ENCODE measurements at regions not wholly inside any gene's neighbourhood (a gene's known extent, or its start where the extent isn't known, plus 50 kb on each side); places are given as distances from the start of the nearest gene placed in this dataset.

DNA sequence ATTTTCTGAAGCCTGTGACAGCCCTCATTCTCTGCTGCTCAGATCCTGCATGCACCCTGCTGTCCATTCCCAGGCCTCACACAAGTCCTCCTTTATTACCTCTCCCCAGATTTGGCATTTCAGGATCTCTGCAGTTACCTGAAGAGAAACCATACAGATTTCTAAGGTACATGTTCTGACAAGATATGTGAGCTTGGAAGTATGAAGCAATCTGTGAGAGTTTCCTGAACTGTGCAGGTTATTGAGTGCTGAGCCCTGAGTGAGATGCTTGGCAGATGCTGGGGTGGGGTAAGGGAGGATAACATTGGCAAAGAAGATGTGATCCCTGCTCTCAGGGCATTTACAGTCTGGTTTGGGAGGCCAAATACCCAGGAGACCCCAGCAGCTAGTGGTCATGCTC is 91.9 kb upstream of the EPCAM start:
- CTCF ChIA-PET, result no interaction called here

DNA sequence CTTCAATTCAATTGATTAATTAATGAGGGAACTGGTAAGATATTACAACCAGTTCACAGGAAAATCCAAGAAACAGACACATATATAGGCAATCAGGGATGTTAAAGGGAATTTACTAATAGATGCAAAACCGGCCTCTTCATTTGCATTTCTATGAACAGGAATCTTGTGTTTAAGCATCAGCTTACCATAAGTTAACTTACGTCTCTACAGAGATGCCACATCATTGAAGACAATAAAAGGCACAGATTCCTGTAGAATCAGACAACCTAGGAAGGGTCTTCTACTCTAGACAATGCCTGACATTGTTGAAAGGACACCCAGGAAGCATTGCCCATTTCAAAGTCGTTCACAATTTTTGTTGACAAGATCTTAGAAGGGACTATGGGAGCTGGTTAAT is 93.0 kb upstream of the EPCAM start:
- no peaks in the 10 kb centered on the region for H3K4me1 Mint-ChIP-seq
- CTCF ChIA-PET, result interaction anchor here (0.6 kb wide), 1 partner anchor 47 kb away, joined by 3 read pairs; no protein-coding TSS in a partner anchor
- H3K27me3 Mint-ChIP-seq, result peaks cover 29% of the 10 kb centered on the region
- no peaks in the 10 kb centered on the region for H3K9me3 Mint-ChIP-seq
- no peak overlapping the region for H3K4me3 Mint-ChIP-seq
- no peaks in the 10 kb centered on the region for H3K36me3 Mint-ChIP-seq
- no peak for DNase-seq
- no peak overlapping the region for H3K27ac Mint-ChIP-seq

More for the DNA sequence above, 91.9 kb upstream of the EPCAM start:
- Mint-ChIP-seq H3K36me3 (no peaks in the 10 kb centered on the region), H3K4me1 (no peaks in the 10 kb centered on the region), H3K9me3 (no peaks in the 10 kb centered on the region), H3K4me3 (no peak overlapping the region), H3K27me3 (peaks cover 24% of the 10 kb centered on the region), H3K27ac (no peak overlapping the region)
- DNase-seq, result no peak

DNA sequence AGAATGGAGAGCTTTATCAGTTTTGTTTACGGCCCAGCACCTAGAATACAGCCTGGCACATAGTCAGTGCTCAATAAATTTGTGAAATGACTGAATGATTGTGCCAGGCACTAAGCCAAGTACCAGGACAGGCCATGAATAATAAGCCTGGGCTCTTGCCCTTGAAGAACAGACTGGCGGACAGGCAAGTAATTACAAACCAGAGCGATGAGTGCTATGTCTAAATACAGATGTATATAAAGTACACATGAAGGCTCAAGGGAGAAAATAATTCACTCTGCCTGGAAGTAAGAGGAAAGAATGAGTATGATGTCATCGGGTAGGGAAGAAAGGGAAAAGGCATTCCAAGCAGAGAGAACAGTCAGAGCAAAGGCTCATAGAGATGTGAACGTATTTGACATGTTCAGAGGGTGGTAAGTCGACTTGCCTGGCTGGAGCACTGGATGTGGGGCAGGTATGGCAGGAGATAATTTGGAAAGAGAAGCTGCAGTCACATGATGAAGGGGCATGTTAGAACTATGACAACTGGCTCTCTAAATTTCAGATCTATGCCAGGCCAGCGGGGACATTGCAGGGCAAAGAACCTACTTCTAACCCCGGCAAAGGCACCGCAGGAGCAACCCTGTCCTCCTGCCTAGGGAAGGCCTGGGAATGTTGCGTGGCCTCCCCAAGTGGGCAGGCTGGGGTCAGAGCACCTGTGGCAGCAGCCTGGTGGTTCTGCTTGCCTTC is 94.9 kb upstream of the EPCAM start:
- H3K4me3 Mint-ChIP-seq, result no peak overlapping the region
- no peak overlapping the region for H3K27ac Mint-ChIP-seq
- CTCF ChIA-PET, result interaction anchor here (0.8 to 1.1 kb wide), 3 partner anchors 9 to 397 kb away, joined by 3 read pairs; no protein-coding TSS in a partner anchor
- peaks cover 32% of the 10 kb centered on the region for H3K27me3 Mint-ChIP-seq
- H3K36me3 Mint-ChIP-seq, result no peaks in the 10 kb centered on the region
- H3K9me3 Mint-ChIP-seq, result no peaks in the 10 kb centered on the region
- H3K4me1 Mint-ChIP-seq, result no peaks in the 10 kb centered on the region
- no peak for DNase-seq

DNA sequence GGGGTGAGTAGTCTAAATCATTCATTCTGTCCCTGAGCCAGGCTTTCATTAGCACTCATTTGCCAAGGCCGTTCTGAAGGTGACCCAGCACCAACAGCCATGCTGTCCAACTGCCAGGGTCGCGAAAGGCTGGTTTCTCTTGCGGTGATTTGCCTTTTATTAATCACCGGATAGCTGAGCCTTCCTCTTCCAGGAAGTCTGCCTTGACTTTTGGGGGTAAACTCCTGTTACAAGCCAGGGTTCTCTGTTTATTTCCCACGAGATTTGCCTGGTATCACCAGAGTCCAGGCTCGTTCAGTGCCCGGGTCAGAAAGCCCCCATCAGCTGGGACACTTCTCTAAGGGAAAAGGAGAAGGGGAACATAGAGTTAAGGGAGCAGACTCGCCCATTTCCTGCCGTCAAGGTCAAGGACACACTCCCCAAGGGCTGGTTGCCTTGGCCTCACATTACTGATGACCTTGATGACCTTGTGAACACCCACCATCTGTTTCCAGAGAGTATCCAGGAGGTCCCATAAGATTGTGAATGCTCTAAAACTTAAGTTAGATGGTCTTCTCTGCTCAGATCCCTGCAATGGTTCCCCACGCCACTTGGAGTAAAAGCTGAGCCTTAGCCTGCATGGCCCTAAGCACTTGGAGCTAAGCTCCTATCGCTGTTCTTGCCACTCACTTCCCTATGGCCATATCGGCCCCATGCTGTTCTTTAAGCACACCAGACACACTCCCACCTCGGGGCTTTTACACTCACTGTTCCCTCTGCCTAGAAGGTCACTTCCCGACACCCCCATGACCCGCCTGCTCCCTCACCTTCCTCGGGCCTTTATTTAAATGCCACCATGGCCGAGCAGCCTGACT is 96.0 kb upstream of the EPCAM start:
- no peaks in the 10 kb centered on the region for H3K9me3 Mint-ChIP-seq
- no peak overlapping the region for H3K4me3 Mint-ChIP-seq
- no peaks in the 10 kb centered on the region for H3K4me1 Mint-ChIP-seq
- CTCF ChIA-PET, result interaction anchor here (0.8 to 2.0 kb wide), 8 partner anchors 9 to 396 kb away, joined by 3 to 9 read pairs (median 3); no protein-coding TSS in a partner anchor
- H3K27ac Mint-ChIP-seq, result no peak overlapping the region
- DNase-seq, result no peak
- no peaks in the 10 kb centered on the region for H3K36me3 Mint-ChIP-seq
- peaks cover 27% of the 10 kb centered on the region for H3K27me3 Mint-ChIP-seq

DNA sequence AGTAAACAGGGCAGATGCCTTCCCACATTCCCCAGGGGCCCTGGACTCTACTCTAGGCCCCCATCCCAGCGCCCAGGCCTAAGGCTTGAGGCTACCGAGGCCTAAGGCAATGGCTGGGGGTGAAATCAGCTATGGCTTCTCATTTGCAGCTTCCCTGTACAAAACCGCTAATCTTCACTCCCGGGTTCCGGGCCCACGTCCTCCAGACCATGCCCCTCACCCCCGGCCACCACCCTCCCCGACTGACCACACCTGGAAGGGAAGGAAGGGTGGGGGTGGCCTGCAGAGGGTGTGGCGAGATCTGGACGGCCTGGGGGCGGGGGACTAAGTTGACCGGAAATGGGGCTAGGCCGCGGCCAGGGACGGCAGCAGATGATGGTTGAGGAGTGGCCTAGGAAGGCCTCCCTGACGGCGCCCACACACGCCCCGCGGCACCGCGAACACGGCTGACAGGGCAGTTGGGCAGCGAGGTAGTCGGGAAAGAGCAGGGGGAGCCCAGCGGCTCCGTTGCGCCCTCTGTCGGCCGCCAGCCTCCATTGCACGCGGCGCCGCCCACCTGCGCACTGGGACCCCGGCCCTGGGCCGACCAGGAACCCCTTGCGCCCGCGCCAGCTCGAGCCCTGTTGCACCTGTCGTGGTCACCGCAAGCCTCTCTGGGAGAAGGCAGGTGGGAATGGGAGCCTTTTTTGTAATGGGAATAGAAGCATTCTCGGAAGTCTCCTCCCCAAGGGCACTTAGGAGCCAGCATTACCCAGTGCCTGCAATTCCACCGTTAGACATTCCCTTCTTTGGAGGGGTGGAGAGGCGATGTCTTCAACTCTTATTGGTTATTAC is 95.9 kb upstream of the CALM2 start:
- H3K27me3 Mint-ChIP-seq, result peaks cover 24% of the 10 kb centered on the region
- H3K36me3 Mint-ChIP-seq, result no peaks in the 10 kb centered on the region
- CTCF ChIA-PET, result interaction anchor here (0.6 to 2.0 kb wide), 13 partner anchors 9 to 340 kb away, joined by 3 to 9 read pairs (median 3); no protein-coding TSS in a partner anchor
- H3K4me1 Mint-ChIP-seq, result no peaks in the 10 kb centered on the region
- H3K9me3 Mint-ChIP-seq, result no peaks in the 10 kb centered on the region
- no peak overlapping the region for H3K27ac Mint-ChIP-seq
- H3K4me3 Mint-ChIP-seq, result peak overlapping the region; percentile 30
- peak; percentile 63 for DNase-seq

DNA sequence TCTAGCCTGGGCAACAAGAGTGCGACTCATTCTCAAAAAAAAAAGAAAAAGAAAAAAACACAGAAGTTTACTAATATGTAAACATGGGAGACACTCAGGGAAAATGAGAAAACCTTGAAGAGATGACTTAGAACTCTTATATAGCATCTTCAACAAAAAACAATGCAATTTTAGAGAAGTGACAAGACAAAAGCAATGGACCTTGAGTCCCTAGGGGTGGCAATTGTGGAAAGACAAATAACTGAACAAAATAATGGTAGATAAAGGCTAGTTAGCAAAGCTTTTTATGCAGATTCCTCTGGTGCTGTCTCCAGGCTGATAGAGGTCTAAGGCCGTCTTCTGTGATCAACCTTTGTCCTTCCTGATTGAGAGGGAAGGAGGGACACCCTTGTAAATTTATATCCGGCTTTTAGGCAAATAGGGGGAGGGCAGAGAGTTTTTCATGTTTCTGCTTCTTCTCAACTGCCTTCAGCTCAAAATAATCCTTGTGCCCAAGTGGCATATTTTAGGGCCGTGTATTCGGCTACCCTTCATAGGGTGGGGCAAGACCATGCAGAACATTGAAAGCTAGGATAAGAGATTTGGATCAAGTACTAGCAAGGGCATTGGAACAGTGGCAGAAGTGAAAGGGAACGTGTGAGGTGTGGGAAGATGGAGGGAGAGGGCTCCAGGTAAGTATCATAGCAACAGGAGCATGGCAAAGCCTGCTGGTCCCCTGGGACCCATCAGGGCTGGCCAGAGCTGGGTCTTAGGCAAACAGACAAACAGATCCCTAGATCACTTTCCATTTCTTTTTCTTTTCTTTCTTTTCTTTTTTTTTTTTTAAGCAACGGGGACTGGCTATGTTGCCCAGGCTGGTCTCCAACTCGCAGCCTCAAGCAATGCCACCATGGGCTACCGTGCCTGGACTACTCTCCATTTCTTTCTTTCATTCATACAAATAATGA is 95.0 kb upstream of the CALM2 start:
- no peak overlapping the region for H3K4me3 Mint-ChIP-seq
- H3K27me3 Mint-ChIP-seq, result peaks cover 17% of the 10 kb centered on the region

DNA sequence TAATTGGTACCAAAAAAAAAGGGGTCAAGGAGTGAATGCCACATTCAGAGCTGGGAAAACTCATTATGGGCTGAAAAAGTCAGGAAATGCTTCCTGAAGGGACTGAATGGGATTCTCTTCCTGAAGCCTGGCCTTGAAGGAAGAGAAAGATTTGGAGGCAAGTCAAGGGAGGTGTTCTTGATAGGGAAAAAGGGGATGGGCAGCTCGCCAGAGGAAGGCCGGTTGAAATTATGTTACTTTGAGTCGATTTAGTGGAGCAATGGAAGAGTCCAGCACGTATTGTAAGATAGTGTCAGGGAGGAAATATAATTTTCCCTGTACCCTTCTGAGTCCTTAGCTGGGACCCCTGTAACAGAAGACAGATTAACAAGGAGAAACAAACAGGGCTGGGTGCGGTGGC is 94.1 kb upstream of the CALM2 start:
- Mint-ChIP-seq H3K27ac (no peak overlapping the region), H3K36me3 (no peaks in the 10 kb centered on the region), H3K4me1 (no peaks in the 10 kb centered on the region), H3K9me3 (no peaks in the 10 kb centered on the region), H3K4me3 (no peak overlapping the region), H3K27me3 (peaks cover 17% of the 10 kb centered on the region)
- DNase-seq, result no peak
- CTCF ChIA-PET, result no interaction called here

More for the DNA sequence above, 95.0 kb upstream of the CALM2 start:
- CTCF ChIA-PET, result interaction anchor here (0.6 to 2.0 kb wide), 11 partner anchors 10 to 339 kb away, joined by 3 to 9 read pairs (median 4); no protein-coding TSS in a partner anchor
- H3K9me3 Mint-ChIP-seq, result no peaks in the 10 kb centered on the region
- no peak for DNase-seq
- H3K27ac Mint-ChIP-seq, result no peak overlapping the region
- no peaks in the 10 kb centered on the region for H3K4me1 Mint-ChIP-seq
- no peaks in the 10 kb centered on the region for H3K36me3 Mint-ChIP-seq

DNA sequence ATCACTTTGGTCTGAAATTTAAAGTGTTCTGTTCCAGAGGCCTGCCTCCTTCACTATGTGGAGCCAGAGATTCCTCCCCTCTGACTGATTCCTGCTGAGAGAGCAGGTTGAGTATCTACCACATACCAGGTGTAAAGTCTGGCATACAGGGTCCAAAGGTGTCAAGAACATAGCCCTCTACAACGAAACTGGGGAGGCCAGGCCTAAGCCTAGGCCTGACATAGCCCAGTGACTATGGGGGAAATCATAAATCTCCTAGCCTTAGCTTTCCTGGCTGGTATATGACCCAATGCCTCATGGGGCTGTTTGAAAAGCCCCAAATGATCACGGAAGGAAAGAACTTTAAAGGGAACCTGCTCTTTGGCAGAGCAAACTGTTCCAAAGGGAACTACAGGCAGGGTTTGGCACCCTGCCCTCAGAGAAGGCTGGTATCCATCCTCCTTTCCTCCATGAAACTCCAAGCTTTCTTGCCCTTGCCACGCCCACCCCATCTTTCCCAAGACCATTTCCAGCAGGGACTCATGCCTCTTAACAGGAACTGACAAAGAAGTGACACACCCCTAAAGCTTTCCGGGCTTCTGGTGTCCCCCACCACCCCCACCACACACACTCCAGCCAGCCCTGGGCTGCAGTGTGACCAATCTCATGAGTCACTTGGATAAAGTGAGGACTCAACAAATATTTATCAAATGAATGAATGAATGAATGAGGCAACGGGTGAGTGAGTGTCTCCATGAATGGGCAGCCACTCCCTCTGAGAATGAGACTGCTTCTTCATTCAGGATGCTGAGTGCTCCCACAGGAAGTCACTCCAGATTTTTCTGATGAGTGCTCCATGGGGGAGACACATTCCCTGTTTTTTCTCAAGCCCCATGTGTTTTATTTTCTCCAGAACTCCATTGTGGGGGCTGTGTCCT is 93.3 kb upstream of the CALM2 start:
- Mint-ChIP-seq H3K9me3 (no peaks in the 10 kb centered on the region), H3K36me3 (no peaks in the 10 kb centered on the region), H3K4me1 (no peaks in the 10 kb centered on the region), H3K27me3 (peaks cover 17% of the 10 kb centered on the region), H3K4me3 (no peak overlapping the region), H3K27ac (no peak overlapping the region)
- CTCF ChIA-PET, result no interaction called here
- DNase-seq, result no peak

DNA sequence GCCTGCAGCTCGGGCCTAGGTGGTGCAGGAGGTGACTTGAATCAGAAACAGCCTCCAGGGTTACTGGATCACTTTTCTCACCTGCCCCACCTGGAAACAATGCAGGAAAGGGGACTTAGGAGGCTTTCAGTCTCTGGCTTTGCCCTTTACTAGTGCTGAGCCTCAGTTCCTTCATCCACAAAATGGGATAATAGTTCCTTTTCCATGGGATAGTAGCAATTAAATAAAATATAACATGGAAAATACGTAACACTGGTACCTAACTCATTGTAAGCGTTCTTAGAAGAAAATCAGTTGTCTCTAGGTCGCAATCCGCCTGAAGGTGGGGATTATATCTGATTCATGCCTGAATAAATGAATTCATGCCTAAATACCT is 91.4 kb upstream of the CALM2 start:
- no peaks in the 10 kb centered on the region for H3K4me1 Mint-ChIP-seq
- no peaks in the 10 kb centered on the region for H3K36me3 Mint-ChIP-seq
- H3K27ac Mint-ChIP-seq, result no peak overlapping the region
- CTCF ChIA-PET, result no interaction called here
- no peak for DNase-seq
- H3K27me3 Mint-ChIP-seq, result peaks cover 12% of the 10 kb centered on the region
- no peak overlapping the region for H3K4me3 Mint-ChIP-seq
- H3K9me3 Mint-ChIP-seq, result no peaks in the 10 kb centered on the region

DNA sequence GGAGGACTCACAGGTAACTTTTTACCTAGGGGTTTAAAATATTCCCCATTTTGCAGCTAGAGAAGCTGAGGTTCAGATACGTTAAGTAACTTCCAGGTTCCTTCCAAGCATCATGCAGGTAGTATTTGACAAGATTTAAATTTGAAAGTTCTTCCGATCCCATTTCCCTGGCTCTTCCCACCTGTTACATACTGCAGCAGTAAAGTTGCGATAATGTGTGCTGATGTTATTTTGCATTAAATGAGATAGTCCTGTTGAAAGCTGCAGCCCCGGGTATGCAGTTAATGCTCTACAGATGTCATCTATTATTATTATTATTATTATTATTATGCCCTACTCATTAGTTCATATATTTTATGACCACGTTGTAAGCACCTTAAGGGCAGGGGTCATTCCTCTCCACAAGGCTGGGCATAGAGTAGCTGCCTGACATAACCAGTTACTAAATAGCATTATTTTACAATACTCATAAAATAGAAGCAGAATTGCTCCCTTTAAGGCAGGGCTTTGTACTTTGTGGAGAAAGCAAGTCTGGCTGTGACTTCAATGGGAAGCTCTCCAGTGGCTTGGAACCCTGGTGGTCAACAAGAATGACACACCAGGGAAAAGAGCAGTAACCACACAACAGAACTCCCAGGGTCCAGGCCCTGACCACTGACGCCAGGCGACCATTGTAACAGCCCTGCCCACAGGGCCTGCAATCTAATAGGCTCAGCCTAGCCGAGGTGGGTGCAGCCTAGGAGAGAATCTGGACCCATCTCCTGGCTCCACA is 90.8 kb upstream of the CALM2 start:
- Mint-ChIP-seq H3K27ac (no peak overlapping the region), H3K4me3 (no peak overlapping the region), H3K9me3 (no peaks in the 10 kb centered on the region), H3K36me3 (no peaks in the 10 kb centered on the region), H3K4me1 (no peaks in the 10 kb centered on the region), H3K27me3 (peaks cover 12% of the 10 kb centered on the region)
- CTCF ChIA-PET, result no interaction called here
- no peak for DNase-seq

DNA sequence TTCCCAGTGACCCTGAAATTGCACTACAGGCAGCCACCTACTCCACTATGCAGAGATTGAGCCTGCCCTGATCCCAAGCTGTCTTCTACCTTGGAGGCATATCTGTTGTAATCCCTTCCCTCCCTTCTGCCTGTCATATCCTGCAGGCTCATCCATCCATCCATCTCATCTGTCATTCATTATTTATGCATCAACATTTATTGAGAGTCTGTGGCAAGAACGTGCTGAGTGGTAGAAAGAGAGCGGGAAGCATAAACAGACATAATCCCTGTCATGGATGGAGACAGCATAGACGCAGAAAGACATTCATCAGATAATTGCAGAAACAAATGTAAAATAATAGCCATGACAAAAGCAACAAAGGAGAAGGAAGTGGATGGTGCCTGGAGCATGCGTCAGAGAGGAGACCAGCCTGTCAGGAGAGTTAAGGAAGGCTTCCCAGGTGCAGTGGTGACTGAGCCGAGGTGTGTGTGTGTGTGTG is 89.5 kb upstream of the CALM2 start:
- CTCF ChIA-PET, result no interaction called here
- Mint-ChIP-seq H3K9me3 (no peaks in the 10 kb centered on the region), H3K4me3 (no peak overlapping the region), H3K4me1 (no peaks in the 10 kb centered on the region), H3K27ac (no peak overlapping the region), H3K36me3 (no peaks in the 10 kb centered on the region), H3K27me3 (peaks cover 5% of the 10 kb centered on the region)
- no peak for DNase-seq

DNA sequence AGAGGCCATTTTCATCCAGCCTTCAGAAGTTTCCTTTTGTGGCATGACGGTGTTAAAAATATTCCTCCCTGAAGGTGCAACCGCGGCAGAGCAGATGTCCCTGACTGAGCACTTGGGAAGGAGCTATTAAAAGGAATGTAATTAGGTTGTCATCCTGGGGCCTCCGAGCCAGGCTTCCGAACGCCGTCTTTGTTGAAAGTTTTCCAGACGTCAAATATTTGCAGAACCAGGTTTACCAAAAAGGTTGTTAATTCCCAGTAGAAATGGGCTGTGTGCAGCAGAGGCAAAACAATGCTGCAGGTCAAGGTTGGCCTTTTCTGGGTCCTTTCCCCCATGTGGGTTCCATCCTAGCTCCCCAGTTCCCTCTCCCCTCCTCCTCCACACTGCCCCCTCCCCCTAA is 88.8 kb upstream of the CALM2 start:
- Mint-ChIP-seq H3K27me3 (peaks cover 2% of the 10 kb centered on the region), H3K9me3 (no peaks in the 10 kb centered on the region), H3K4me1 (no peaks in the 10 kb centered on the region), H3K36me3 (no peaks in the 10 kb centered on the region), H3K27ac (no peak overlapping the region), H3K4me3 (no peak overlapping the region)
- DNase-seq, result no peak
- CTCF ChIA-PET, result no interaction called here

Data from activated naive CD4-positive, alpha-beta T cell treated with anti-CD3 and anti-CD28 coated beads, Interleukin-2, amount 10 ng/mL, durations not matched to agents 7 days and 5 days (primary cell).